Superior temporal gyrus (tissue), 1 donor: ENCODE measurements at regions not wholly inside any gene's neighbourhood (a gene's known extent, or its start where the extent isn't known, plus 50 kb on each side); places are given as distances from the start of the nearest gene placed in this dataset.
"Not testable (repeated sequence)": the region's sequence is repeated elsewhere in the genome, so short reads cannot be mapped to it uniquely, and the experiment has no call there.

ENCODE experiments used
- DNase-seq: peaks from one replicate; pipeline ENCODE4 v3.0.0-alpha.2; 2016; ENCODE audit errors: extremely low spot score

DNA sequence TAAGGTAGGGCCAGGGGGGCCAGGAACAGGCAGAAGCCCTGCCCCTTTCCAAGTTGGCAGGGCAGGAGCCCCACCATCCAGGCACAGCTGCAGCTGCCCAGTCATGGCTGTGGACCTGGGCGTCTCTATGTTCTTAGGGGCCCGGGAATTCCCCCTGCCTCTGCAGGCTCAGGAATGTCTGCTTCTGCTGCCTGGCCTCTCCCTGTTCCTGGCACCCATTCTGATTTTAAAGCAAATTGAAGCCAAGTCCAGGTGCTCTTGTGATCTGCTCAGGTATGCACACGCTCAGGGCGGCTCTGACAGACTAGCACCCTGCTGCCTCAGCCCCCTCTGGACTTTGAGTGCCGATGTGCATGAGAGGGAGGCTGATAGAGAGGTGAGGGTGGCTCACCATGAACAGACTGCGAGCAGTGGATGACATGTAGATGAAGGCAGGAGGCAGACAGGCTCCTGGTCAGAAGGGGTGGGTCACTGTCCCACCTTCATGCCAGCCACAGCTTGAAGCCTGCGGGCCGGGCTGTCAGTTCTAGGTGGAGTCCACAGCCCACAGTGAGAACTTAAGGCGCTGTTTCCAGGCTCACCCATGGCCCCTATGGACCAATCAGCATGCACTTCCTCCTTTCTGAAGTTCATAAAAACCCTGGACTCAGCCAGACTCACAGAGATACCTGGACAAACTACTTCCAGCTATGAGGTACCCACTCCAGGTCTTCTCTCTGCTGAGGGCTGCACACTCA, 747.8 kb upstream of the GBE1 start:
- DNase-seq, result no peak

- DNase-seq, result no peak
Observed at GRCh38 chr3:82506204-82506603, 744.8 kb upstream of the GBE1 start.

- no peak for DNase-seq
Observed at GRCh38 chr3:82505079-82505756, 743.8 kb upstream of the GBE1 start.

- no peak for DNase-seq
Observed at GRCh38 chr3:82498186-82498585, 736.7 kb upstream of the GBE1 start.

DNA sequence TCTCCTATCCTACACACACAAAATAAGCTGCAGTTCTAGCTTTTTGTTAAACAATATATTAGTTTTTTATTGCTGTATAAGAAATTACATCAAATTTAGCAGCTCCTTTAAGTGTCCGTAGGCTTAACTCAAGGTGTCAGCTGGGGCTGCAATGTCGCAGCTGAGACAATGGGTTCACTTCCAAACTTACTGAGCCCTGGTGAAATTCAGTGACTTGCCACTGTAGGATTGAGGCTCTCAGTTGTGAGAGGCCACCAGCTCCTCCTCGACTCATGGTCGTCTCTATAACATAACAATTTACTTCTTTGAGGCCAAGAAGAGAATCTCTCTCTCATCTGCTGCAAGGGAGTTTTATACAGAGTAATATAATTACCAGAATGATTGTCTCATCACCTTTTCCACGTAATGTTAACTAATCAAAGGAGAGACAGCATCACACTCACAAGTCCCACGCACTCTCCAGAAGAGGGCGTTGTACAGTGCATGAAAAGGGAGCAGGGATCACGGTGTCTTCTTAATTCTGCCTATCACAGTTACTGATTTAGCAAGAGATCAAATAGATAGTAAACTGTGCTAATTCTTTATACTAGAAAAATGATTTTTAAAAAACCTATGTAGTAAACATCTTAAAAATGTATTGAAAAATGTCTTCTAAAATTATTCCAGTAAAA, 735.6 kb upstream of the GBE1 start:
- no peak for DNase-seq

DNA sequence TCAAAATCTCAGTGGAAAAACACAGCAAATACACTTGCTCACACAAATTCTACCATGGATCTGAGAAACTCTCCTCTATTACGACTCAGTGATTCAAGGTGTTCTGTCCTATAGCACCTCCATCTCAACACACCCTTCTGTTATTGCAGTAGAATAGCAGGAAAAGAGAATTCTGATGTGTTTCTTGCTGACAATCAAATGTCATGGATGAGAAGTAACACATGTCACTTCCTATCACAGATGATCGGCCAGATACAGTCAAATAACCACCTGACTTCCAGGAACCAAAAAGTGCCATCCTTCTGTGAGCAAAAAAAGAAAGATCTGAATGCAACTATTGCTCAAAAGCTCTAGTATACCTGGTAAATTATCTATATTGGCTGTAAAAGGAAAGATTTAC, 734.2 kb upstream of the GBE1 start:
- DNase-seq, result no peak

GRCh38 chr3:82494977-82495489, 733.6 kb upstream of the GBE1 start:
- no peak for DNase-seq

GRCh38 chr3:82493858-82494257, 732.4 kb upstream of the GBE1 start:
- no peak for DNase-seq

GRCh38 chr3:82475306-82475705, 713.9 kb upstream of the GBE1 start:
- DNase-seq, result no peak

GRCh38 chr3:82474711-82475110, 713.3 kb upstream of the GBE1 start:
- DNase-seq, result no peak

- DNase-seq, result no peak
Observed at GRCh38 chr3:82473864-82474541, 712.6 kb upstream of the GBE1 start.

DNA sequence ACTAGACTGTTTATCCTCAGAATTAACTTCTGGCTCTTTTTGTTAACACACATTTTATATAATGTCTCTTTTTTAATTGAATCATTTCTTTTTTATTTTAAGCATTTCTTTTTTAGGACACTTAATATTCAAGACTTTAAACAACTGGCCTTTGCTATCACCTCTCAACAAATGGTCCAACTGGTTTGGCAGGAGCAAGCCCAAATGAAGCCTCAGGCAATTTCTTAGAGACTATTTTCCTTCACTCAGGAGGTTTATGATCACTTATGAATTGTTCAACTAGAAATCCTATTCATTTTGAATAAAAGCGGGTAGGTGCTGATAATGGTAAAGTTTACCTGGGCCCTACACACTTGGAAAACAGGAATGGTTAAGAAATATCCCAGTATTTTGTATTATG, 705.6 kb upstream of the GBE1 start:
- no peak for DNase-seq

GRCh38 chr3:82462977-82463376, 701.5 kb upstream of the GBE1 start:
- no peak for DNase-seq

GRCh38 chr3:82461049-82461889, 699.8 kb upstream of the GBE1 start:
- no peak for DNase-seq

- no peak for DNase-seq
Observed at GRCh38 chr3:82448320-82448719, 686.9 kb upstream of the GBE1 start.

DNA sequence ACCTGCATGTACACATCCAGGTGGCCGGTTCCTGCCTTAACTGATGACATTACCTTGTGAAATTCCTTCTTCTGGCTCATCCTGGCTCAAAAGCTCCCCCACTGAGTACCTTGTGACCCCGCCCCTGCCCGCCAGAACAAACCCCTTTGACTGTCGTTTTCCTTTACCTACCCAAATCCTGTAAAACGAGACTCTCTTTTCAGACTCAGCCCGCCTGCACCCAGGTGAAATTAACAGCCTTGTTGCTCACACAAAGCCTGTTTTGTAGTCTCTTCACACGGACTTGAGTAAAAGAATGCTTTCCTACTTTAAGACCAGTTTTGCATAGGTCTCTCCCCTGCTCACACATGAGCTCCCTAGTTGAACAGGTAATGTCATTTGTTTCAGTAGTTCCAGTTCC, 667.4 kb upstream of the GBE1 start:
- DNase-seq, result not testable (repeated sequence)

DNA sequence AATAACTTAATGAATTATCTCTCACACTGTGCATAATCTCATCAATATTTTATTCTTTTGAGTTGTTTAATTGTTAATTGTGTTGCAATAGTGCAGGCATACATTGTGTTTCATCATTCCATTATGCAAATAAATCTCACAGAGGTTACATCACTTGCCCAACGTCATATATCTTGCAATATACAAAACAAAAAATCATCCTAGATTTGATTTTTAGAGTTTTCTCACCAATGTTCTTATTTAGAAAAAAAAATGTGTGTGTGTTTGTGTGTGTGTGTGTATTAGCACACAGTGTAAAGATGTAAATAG, 662.5 kb upstream of the GBE1 start:
- DNase-seq, result no peak

DNA sequence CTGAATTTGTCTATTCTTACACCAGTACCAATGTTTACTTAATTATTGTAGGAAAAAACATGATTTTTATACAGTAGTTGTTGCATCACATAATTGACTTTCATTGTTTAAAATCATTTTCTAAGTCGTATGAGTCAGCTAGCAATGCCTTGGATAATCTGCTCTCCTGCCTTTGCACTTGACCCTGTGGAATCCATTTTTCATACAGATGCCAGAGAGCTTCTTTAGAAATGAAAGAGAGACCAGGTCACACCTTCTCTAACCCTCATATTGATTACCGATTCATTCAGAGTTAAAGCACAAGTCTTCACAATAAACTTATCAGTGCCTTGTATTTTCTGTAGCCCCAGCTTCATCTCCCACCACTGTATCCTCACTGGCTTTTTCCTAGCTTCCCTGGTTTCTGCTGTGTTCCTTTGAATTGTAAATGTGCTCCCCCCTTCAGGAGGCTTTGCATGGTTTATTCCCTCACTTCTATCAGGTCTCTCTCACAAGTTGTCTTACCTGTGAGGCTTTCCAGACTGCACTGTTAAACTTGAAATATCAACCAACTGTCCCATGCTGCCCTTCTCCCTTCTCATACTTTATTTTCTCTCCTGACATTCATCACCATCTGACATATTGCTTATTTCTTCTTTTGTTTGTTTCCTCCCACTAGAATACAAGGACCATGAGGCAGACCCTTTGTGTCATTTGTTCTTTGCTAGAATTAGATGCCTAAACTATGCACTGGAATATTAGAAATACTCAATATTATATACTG, 662.0 kb upstream of the GBE1 start:
- no peak for DNase-seq

GRCh38 chr3:82416830-82417229, 655.4 kb upstream of the GBE1 start:
- no peak for DNase-seq

DNA sequence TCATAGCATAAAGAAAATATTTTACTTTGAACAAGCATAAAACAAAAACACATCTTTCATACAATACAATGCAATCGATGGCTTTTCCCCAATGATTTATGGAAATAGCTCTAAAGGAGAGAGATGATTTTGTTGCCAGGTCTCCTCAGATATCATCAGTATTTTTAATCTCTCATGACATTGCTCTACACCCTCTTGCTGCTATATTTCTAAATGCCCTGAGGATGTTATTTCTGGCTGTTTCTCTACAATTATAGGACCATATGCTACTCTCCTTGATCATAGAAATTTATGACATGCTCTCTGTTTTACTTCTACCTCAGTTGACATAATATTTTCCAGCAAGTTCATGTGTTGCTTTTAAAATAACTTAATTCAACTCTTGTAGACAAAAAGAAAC, 654.9 kb upstream of the GBE1 start:
- DNase-seq, result no peak

DNA sequence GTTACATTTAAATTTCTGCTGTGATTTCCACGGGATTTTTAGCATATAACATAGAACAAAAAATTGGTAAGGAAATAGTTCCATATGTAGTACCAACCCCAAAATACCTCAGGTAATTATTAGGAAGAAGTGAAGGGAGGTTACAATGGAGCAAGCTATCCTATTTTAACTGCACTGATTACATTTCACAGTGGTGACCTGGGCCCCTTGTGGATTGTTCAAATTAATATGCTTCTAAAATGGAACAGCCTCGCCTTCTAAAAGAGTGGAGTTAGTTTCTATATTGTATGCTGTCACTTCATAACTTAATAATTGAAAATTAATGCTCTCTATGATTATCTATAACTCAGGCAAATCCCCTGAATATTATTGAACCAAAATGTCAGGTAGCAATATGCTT, 651.7 kb upstream of the GBE1 start:
- no peak for DNase-seq
